Kidney (tissue), 10 donors: ENCODE measurements at regions not wholly inside any gene's neighbourhood (a gene's known extent, or its start where the extent isn't known, plus 50 kb on each side); places are given as distances from the start of the nearest gene placed in this dataset.
A peak's percentile ranks its signal among the peaks of the same experiment; 100 is the strongest.
"Not testable (repeated sequence)": the region's sequence is repeated elsewhere in the genome, so short reads cannot be mapped to it uniquely, and the experiment has no call there.

Experiments
- DNase-seq, 5 donors: peaks; one replicate each; pipeline ENCODE4 v3.0.0-alpha.2; 2013 to 2020
- FAIRE-seq: peaks from 2 replicates; lab custom pipeline; 2012; peaks lifted over from hg19 to GRCh38; lab: Jason Lieb, UNC
- H3K27ac ChIP-seq, 2 donors: one replicate each; pipeline ENCODE4 v1.7.0; 2013; ENCODE audit warnings: low read depth in 2 of 2, low read length in 2 of 2, inconsistent platforms in 1 of 2
- H3K27me3 ChIP-seq: one replicate; pipeline ENCODE4 v1.7.1; 2013; ENCODE audit warnings: low read length, inconsistent platforms; ENCODE audit not compliant: control insufficient read depth, insufficient read depth
- H3K36me3 ChIP-seq, 3 donors: one replicate each; pipeline versions ENCODE4 v1.7.0 to v1.7.1; 2013; ENCODE audit warnings: low read length in 3 of 3, control low read depth in 1 of 3, inconsistent platforms in 1 of 3; ENCODE audit not compliant: insufficient read depth in 3 of 3, control insufficient read depth in 2 of 3
- H3K4me1 ChIP-seq, 3 donors: one replicate each; pipeline versions ENCODE4 v1.7.0 to v1.7.1; 2013; ENCODE audit warnings: low read length in 3 of 3, inconsistent platforms in 1 of 3, low read depth in 1 of 3; ENCODE audit not compliant: control insufficient read depth in 2 of 3, insufficient read depth in 2 of 3
- H3K4me3 ChIP-seq, 3 donors: one replicate each; pipeline versions ENCODE4 v1.7.0 to v1.8.1; 2013; ENCODE audit warnings: low read length in 3 of 3, control low read depth in 1 of 3, inconsistent platforms in 1 of 3
- H3K9ac ChIP-seq, 3 donors: one replicate each; pipeline versions ENCODE4 v1.7.0 to v1.7.1; 2013; ENCODE audit warnings: low read length in 3 of 3, control low read depth in 1 of 3, inconsistent platforms in 1 of 3
- H3K9me3 ChIP-seq, 3 donors: one replicate each; pipeline versions ENCODE4 v1.7.0 to v1.7.1; 2013; ENCODE audit warnings: low read length in 3 of 3, control low read depth in 1 of 3, inconsistent platforms in 1 of 3; ENCODE audit not compliant: control insufficient read depth in 2 of 3, insufficient read depth in 1 of 3
- intact Hi-C: fragments of 100-400 bp; cut with DNase I; formaldehyde crosslinking; loops from one replicate; pipeline ENCODE4 v1.11.1; 2022
- donor health status: control.
- donor health status: control.
- donor health status: DM: yes; HTN: yes; CAD: no.
- donor health status: Normal renal cell carcinoma (clear cell type).

DNA sequence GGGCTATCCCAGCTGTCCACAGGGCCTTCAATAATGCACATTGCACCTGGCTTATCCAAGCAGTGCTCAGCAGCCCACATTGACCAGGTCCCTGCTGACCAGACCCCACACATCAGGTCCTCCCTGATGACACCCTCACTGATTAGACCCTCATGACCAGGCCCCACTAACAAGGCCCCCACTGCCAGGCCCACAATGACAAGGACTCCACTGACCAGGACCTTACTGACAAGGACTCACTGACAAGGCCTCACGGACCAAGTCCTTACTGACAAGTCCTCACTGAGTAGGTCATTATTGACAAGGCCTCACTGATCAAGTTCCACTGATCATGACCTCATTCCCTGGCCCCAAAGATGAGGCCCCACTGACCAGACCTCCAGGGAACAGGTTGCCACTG is 3837.8 kb upstream of the OR11H1 start:
- H3K4me1 ChIP-seq, H3K9me3 ChIP-seq, H3K9ac ChIP-seq, H3K4me3 ChIP-seq, H3K27ac ChIP-seq, H3K27me3 ChIP-seq, intact Hi-C loops, H3K36me3 ChIP-seq, FAIRE-seq: not testable (repeated sequence)
- DNase-seq: peak in 1 of 5 donors; percentile 54

DNA sequence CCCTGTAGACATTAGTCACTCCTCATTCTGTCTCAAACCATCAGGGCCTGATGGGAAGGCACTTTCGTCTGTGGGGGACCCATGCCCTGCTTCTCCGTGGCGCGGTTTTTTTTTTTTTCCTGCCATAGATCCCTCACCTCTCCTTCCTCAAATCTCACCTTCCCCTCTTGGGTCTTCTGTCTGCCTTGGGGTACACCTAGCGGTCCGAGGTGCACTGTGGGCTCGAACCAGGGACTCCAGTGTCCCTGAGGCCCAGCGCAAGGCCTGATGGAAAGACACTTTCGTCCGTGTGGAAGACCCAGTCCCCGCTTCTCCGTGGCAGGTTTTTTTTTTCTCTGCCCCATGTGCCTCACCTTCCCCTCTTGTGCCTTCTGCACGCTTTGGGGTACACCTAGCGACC is 3824.4 kb upstream of the OR11H1 start:
- H3K36me3 ChIP-seq, intact Hi-C loops, H3K27me3 ChIP-seq, H3K27ac ChIP-seq, H3K9me3 ChIP-seq, FAIRE-seq, H3K4me3 ChIP-seq, H3K9ac ChIP-seq, H3K4me1 ChIP-seq: not testable (repeated sequence)
- DNase-seq: peak in 2 of 5 donors; percentile 2 to 36

DNA sequence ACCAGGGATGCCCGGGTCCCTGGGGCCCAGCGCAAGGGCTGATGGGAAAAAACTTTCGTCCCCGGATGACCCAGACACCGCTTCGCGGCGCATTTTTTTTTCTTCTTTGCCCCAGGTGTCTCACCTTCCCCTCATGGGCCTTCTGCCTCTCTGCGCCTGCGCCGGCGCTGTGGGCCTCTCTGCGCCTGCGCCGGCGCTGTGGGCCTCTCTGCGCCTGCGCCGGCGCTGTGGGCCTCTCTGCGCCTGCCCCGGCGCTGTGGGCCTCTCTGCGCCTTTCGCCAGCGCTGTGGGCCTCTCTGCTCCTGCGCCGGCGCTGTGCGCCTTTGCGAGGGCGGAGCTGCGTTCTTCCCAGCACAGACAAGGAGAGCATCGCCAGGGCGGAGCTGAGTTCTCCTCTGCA is 3821.2 kb upstream of the OR11H1 start:
- FAIRE-seq, H3K27me3 ChIP-seq, H3K4me3 ChIP-seq, H3K27ac ChIP-seq, H3K9ac ChIP-seq, DNase-seq, H3K36me3 ChIP-seq, intact Hi-C loops, H3K4me1 ChIP-seq, H3K9me3 ChIP-seq: not testable (repeated sequence)
